Gastroesophageal sphincter (tissue), 4 donors: ENCODE measurements at regions not wholly inside any gene's neighbourhood (a gene's known extent, or its start where the extent isn't known, plus 50 kb on each side); places are given as distances from the start of the nearest gene placed in this dataset.

Source experiments
- ATAC-seq: fragments of 150-250 bp; one replicate; pipeline ENCODE4 v1.9.1; 2016; ENCODE audit warnings: mild to moderate bottlenecking, moderate library complexity
- H3K27ac ChIP-seq, 4 donors: fragments of 200-600 bp; sonication (generic) in 3 of 4; 1 replicate in 3 of 4; 2 replicates in 1 of 4; pipeline ENCODE4 v1.5.1; 2016 to 2019
- H3K27me3 ChIP-seq: fragments of 200-600 bp; sonication (generic); one replicate; pipeline ENCODE4 v1.5.1; 2019
- H3K36me3 ChIP-seq, 2 donors: fragments of 200-600 bp; sonication (generic); one replicate each; pipeline ENCODE4 v1.5.1; 2019; ENCODE audit warnings: control low read depth in 1 of 2
- H3K4me1 ChIP-seq, 3 donors: fragments of 200-600 bp; sonication (generic); 1 replicate in 2 of 3; 2 replicates in 1 of 3; pipeline ENCODE4 v1.5.1; 2016 to 2019; ENCODE audit warnings: control low read depth in 2 of 3
- H3K4me3 ChIP-seq, 2 donors: fragments of 200-600 bp; sonication (generic); one replicate each; pipeline ENCODE4 v1.5.1; 2019; ENCODE audit warnings: mild to moderate bottlenecking in 1 of 2, moderate library complexity in 1 of 2
- H3K9me3 ChIP-seq, 3 donors: fragments of 200-600 bp; sonication (generic); one replicate each; pipeline ENCODE4 v1.5.1; 2017 to 2019; ENCODE audit warnings: control low read depth in 2 of 3
- CTCF ChIP-seq, 4 experiments: fragments of 200-600 bp in 2 of 4; fragments of 450-650 bp in 2 of 4; sonication (generic) in 1 of 4; IDR thresholded peaks; one replicate each; pipeline ENCODE4 v1.5.1; 2017 to 2019; ENCODE audit warnings: antibody characterized with exemption in 4 of 4, mild to moderate bottlenecking in 2 of 4, moderate library complexity in 2 of 4
- EP300 ChIP-seq: sonication (generic); formaldehyde crosslinking; IDR thresholded peaks from one replicate; pipeline ENCODE4 v1.6.1; 2017; ENCODE audit warnings: antibody characterized with exemption, mild to moderate bottlenecking
- POLR2A ChIP-seq, 2 donors: fragments of 450-650 bp; IDR thresholded peaks; one replicate each; pipeline ENCODE4 v1.6.1; 2017; ENCODE audit warnings: antibody characterized with exemption in 2 of 2, mild to moderate bottlenecking in 2 of 2, moderate library complexity in 1 of 2
- POLR2AphosphoS5 ChIP-seq: sonication (generic); formaldehyde crosslinking; IDR thresholded peaks from one replicate; pipeline ENCODE4 v1.6.1; 2017; ENCODE audit warnings: antibody characterized with exemption
- WGBS, 2 donors: methylation state at CpG; one replicate each; pipeline ENCODE4 v1.1.5; 2018; ENCODE audit warnings: low coverage in 1 of 2; 5-methylcytosine and 5-hydroxymethylcytosine counted together

GRCh38 chr1:97013941-97014340 lies 292.4 kb downstream of the PTBP2 start:
- WGBS, 2 donors = 20 to 36% methylated on average over 1 of the region's 1 CpG

GRCh38 chr1:97014426-97014825 lies 292.8 kb downstream of the PTBP2 start:
- WGBS, 2 donors = 72 to 100% methylated on average over 1 of the region's 1 CpG
- H3K4me3 ChIP-seq = no peak overlapping the region
- no peaks in the 10 kb centered on the region for H3K4me1 ChIP-seq
- no peaks in the 10 kb centered on the region for H3K27me3 ChIP-seq
- H3K36me3 ChIP-seq = no peaks in the 10 kb centered on the region
- no peak for TF ChIP-seq EP300
- no peaks in the 10 kb centered on the region for H3K9me3 ChIP-seq
- ATAC-seq = no peak
- no peak overlapping the region for H3K27ac ChIP-seq

More at GRCh38 chr1:97013941-97014340, 292.4 kb downstream of the PTBP2 start:
- ATAC-seq = no peak
- TF ChIP-seq EP300 (no peak), POLR2A (IDR thresholded peaks at IDR 0.05) (no peak), POLR2AphosphoS5 (no peak), CTCF (IDR thresholded peaks at IDR 0.05) (no peak)
- H3K27ac ChIP-seq = no peak overlapping the region
- H3K9me3 ChIP-seq = no peaks in the 10 kb centered on the region
- H3K4me3 ChIP-seq = no peak overlapping the region
- H3K4me1 ChIP-seq = no peaks in the 10 kb centered on the region
- H3K36me3 ChIP-seq = no peaks in the 10 kb centered on the region
- H3K27me3 ChIP-seq = no peaks in the 10 kb centered on the region

GRCh38 chr1:97017895-97018294 lies 296.3 kb downstream of the PTBP2 start:
- Histone ChIP-seq H3K4me3 (no peak overlapping the region), H3K27me3 (no peaks in the 10 kb centered on the region), H3K27ac (no peak overlapping the region), H3K9me3 (no peaks in the 10 kb centered on the region), H3K4me1 (no peaks in the 10 kb centered on the region), H3K36me3 (no peaks in the 10 kb centered on the region)
- TF ChIP-seq POLR2A (IDR thresholded peaks at IDR 0.05) (no peak), POLR2AphosphoS5 (no peak)
- 54% methylated on average over 2 of the region's 2 CpGs; no CpG with 5 or more reads in 1 of the 2 donors for WGBS, 2 donors
- no peak for ATAC-seq
